Esophagus muscularis mucosa (tissue), 4 donors: ENCODE measurements at regions not wholly inside any gene's neighbourhood (a gene's known extent, or its start where the extent isn't known, plus 50 kb on each side); places are given as distances from the start of the nearest gene placed in this dataset.

Experiments
- CTCF ChIP-seq, 3 experiments: fragments of 200-600 bp in 2 of 3; fragments of 450-650 bp in 1 of 3; sonication (generic) in 2 of 3; IDR thresholded peaks; one replicate each; pipeline ENCODE4 v1.5.1; 2017 to 2019; ENCODE audit warnings: antibody characterized with exemption in 3 of 3, mild to moderate bottlenecking in 2 of 3, moderate library complexity in 1 of 3
- EP300 ChIP-seq: sonication (generic); formaldehyde crosslinking; IDR thresholded peaks from one replicate; pipeline ENCODE4 v1.6.1; 2017; ENCODE audit warnings: antibody characterized with exemption
- POLR2A ChIP-seq: fragments of 450-650 bp; IDR thresholded peaks from one replicate; pipeline ENCODE4 v1.6.1; 2017; ENCODE audit warnings: antibody characterized with exemption, moderate library complexity, mild to moderate bottlenecking, low read depth

DNA sequence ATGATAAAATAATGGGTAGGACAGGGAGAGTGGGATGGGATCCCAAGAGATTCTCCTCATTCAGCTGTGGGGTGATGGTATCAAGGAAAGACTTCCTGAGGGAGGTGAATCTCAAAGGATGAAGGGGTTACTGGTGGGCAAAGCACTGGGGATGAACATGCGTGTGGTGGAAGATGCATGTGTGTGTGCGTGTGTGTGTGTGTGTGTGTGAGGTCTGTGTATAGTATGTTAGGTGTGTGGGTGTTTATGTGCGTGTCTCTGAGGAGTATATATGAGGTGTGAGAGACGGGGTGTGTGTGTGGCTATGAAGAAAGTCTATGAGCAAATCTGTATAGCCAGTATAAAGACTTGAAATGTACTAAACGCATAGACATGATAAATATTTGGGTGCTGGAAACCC is 220.0 kb upstream of the MYLIP start:
- TF ChIP-seq CTCF (IDR thresholded peaks at IDR 0.05) (no peak), EP300 (no peak), POLR2A (no peak)
